GM12878 (cell line): ENCODE measurements at regions not wholly inside any gene's neighbourhood (a gene's known extent, or its start where the extent isn't known, plus 50 kb on each side); places are given as distances from the start of the nearest gene placed in this dataset.
"Not testable (repeated sequence)": the region's sequence is repeated elsewhere in the genome, so short reads cannot be mapped to it uniquely, and the experiment has no call there.

Experiments used
- BCL11A ChIP-seq: IDR thresholded peaks from 2 replicates; pipeline ENCODE4 v1.6.1; 2011; ENCODE audit warnings: low read depth, low read length
- CHD2 ChIP-seq: IDR thresholded peaks from 2 replicates; pipeline ENCODE4 v1.6.1; 2011; ENCODE audit warnings: low read depth, low read length, improper control_type of control experiment, borderline replicate concordance
- CREB1 ChIP-seq: IDR thresholded peaks from 2 replicates; pipeline ENCODE4 v1.6.1; 2012; ENCODE audit warnings: low read depth, mild to moderate bottlenecking, inconsistent platforms
- GABPA ChIP-seq: IDR thresholded peaks from 2 replicates; pipeline ENCODE4 v1.6.1; 2014; ENCODE audit warnings: antibody characterized with exemption, low read depth, mild to moderate bottlenecking, inconsistent platforms
- GATAD2B ChIP-seq: fragments of 450-650 bp; conservative IDR thresholded peaks from 2 replicates; pipeline ENCODE4 v1.6.1; 2017; ENCODE audit warnings: low read depth, mild to moderate bottlenecking, moderate library complexity
- JUNB ChIP-seq: IDR thresholded peaks from 2 replicates; pipeline ENCODE4 v1.6.1; 2016; ENCODE audit warnings: antibody characterized with exemption, mild to moderate bottlenecking
- POLR2AphosphoS5 ChIP-seq: IDR thresholded peaks from 2 replicates; pipeline ENCODE4 v1.6.1; 2011; ENCODE audit warnings: mild to moderate bottlenecking, low read length, inconsistent platforms
- TF ChIP-seq, protein P1 (sequence below), 3 experiments: IDR thresholded peaks in 2 of 3; conservative IDR thresholded peaks in 1 of 3; 2 replicates each; pipeline ENCODE4 v1.5.1; 2011; ENCODE audit warnings: low read depth in 3 of 3, low read length in 3 of 3, mild to moderate bottlenecking in 3 of 3, control low read depth in 2 of 3, moderate library complexity in 2 of 3, inconsistent platforms in 1 of 3, mixed read lengths in 1 of 3; ENCODE audit not compliant: control insufficient read depth in 2 of 3, insufficient read depth in 1 of 3; ENCODE audit errors: extremely low read depth in 1 of 3
- TF ChIP-seq, protein P2 (sequence below): IDR thresholded peaks from 2 replicates; pipeline ENCODE4 v1.6.1; 2012; ENCODE audit warnings: low read depth, low read length, improper control_type of control experiment
- TF ChIP-seq, protein P3 (sequence below): IDR thresholded peaks from 2 replicates; pipeline ENCODE4 v1.6.1; 2011; ENCODE audit warnings: low read depth, low read length, improper control_type of control experiment, borderline replicate concordance
- TF ChIP-seq, protein P4 (sequence below): fragments of 450-650 bp; IDR thresholded peaks from 2 replicates; pipeline ENCODE4 v1.6.1; 2016; ENCODE audit warnings: mild to moderate bottlenecking

DNA sequence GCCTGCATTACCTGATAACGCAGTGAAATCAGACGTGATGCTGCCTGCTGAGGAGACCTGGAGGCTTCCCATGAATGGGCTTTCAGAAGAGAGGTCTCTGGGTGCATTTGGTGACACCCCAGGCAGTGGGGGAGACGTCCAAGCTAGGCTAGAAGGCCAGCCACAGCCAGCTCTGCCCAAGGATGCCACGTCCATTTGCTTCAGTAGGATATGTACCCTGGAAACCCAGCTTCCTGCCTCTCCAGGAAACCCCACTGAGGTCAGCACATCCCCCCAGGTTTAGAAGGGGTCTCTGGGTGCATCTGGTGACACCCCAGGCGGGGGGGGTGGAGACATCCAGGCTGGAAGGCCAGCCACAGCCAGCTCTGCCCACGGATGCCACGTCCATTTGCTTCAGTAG, 2844.6 kb downstream of the RPIA start:
- TF ChIP-seq, protein P1, sequence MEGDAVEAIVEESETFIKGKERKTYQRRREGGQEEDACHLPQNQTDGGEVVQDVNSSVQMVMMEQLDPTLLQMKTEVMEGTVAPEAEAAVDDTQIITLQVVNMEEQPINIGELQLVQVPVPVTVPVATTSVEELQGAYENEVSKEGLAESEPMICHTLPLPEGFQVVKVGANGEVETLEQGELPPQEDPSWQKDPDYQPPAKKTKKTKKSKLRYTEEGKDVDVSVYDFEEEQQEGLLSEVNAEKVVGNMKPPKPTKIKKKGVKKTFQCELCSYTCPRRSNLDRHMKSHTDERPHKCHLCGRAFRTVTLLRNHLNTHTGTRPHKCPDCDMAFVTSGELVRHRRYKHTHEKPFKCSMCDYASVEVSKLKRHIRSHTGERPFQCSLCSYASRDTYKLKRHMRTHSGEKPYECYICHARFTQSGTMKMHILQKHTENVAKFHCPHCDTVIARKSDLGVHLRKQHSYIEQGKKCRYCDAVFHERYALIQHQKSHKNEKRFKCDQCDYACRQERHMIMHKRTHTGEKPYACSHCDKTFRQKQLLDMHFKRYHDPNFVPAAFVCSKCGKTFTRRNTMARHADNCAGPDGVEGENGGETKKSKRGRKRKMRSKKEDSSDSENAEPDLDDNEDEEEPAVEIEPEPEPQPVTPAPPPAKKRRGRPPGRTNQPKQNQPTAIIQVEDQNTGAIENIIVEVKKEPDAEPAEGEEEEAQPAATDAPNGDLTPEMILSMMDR (IDR thresholded peaks at IDR 0.05 in 2 of 3, conservative IDR thresholded peaks at IDR 0.05 in 1 of 3; ENCODE audit: control insufficient read depth in 2 of 3, extremely low read depth in 1 of 3, insufficient read depth in 1 of 3, low read depth in 3 of 3, low read length in 3 of 3): not testable (repeated sequence)
- TF ChIP-seq POLR2AphosphoS5, CREB1, JUNB, GABPA, BCL11A, CHD2, GATAD2B: not testable (repeated sequence)
- TF ChIP-seq, protein P2, sequence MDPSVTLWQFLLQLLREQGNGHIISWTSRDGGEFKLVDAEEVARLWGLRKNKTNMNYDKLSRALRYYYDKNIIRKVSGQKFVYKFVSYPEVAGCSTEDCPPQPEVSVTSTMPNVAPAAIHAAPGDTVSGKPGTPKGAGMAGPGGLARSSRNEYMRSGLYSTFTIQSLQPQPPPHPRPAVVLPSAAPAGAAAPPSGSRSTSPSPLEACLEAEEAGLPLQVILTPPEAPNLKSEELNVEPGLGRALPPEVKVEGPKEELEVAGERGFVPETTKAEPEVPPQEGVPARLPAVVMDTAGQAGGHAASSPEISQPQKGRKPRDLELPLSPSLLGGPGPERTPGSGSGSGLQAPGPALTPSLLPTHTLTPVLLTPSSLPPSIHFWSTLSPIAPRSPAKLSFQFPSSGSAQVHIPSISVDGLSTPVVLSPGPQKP: not testable (repeated sequence)
- TF ChIP-seq, protein P3, sequence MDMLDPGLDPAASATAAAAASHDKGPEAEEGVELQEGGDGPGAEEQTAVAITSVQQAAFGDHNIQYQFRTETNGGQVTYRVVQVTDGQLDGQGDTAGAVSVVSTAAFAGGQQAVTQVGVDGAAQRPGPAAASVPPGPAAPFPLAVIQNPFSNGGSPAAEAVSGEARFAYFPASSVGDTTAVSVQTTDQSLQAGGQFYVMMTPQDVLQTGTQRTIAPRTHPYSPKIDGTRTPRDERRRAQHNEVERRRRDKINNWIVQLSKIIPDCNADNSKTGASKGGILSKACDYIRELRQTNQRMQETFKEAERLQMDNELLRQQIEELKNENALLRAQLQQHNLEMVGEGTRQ: not testable (repeated sequence)
- TF ChIP-seq, protein P4, sequence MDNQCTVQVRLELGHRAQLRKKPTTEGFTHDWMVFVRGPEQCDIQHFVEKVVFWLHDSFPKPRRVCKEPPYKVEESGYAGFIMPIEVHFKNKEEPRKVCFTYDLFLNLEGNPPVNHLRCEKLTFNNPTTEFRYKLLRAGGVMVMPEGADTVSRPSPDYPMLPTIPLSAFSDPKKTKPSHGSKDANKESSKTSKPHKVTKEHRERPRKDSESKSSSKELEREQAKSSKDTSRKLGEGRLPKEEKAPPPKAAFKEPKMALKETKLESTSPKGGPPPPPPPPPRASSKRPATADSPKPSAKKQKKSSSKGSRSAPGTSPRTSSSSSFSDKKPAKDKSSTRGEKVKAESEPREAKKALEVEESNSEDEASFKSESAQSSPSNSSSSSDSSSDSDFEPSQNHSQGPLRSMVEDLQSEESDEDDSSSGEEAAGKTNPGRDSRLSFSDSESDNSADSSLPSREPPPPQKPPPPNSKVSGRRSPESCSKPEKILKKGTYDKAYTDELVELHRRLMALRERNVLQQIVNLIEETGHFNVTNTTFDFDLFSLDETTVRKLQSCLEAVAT: not testable (repeated sequence)
